ENCODE measurements at regions not wholly inside any gene's neighbourhood (a gene's known extent, or its start where the extent isn't known, plus 50 kb on each side); places are given as distances from the start of the nearest gene placed in this dataset.

- peaks cover 0 to 72% of the 10 kb centered on the region in 2 experiments; a peak in 1 of 3 replicates for H3K36me3 ChIP-seq (ENCODE audit: control insufficient read depth in 2 of 2, insufficient read depth in 1 of 2, low read length in 2 of 2)
- ChIA-PET CTCF (no interaction called here), POLR2A (no interaction called here)
- H3K4me1 ChIP-seq (ENCODE audit: control insufficient read depth, insufficient read depth, low read length), result no peaks in the 10 kb centered on the region
- no peaks in the 10 kb centered on the region for H3K9me3 ChIP-seq (ENCODE audit: control insufficient read depth, insufficient read depth, low read depth, low read length)
- TF ChIP-seq ZNF510 (tag by site-specific recombination; IDR thresholded peaks at IDR 0.05; ENCODE audit: insufficient replicate concordance) (no peak), OVOL3 (tag by site-specific recombination; IDR thresholded peaks at IDR 0.05) (no peak), ZNF549 (tag by site-specific recombination; IDR thresholded peaks at IDR 0.05) (no peak), KLF1 (tag by site-specific recombination; IDR thresholded peaks at IDR 0.05) (no peak), ZNF701 (tag by site-specific recombination; IDR thresholded peaks at IDR 0.05) (no peak)
- H3K4me3 ChIP-seq (ENCODE audit: low read depth, low read length), result no peak overlapping the region
- H3K27ac ChIP-seq (ENCODE audit: extremely low read depth, low read depth, low read length), result no peak overlapping the region
These were observed 121.6 kb downstream of the CD164 start for GRCh38 chr6:109260701-109261100.

DNA sequence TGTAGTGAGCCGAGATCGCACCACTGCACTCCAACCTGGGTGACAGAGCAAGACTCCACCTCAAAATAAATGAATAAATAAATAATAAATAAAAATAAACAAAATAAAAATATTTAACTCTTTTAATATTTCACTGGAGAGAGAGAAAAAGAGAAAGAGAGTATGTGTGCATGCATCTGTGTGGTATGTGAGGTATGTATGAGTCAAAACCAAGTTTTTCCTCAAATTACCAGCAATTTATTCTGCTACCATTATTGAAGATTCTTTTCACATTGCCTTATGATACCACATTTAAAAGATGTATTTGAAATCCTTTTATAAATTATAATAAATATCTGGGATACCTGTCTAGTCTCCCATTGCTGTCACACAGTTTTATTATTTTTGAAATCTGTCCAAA is 122.1 kb downstream of the CD164 start:
- ChIA-PET POLR2A (no interaction called here), CTCF (no interaction called here)
- Histone ChIP-seq H3K4me1 (ENCODE audit: control insufficient read depth, insufficient read depth, low read length) (no peaks in the 10 kb centered on the region), H3K4me3 (ENCODE audit: low read depth, low read length) (no peak overlapping the region), H3K27ac (ENCODE audit: extremely low read depth, low read depth, low read length) (no peak overlapping the region), H3K9me3 (ENCODE audit: control insufficient read depth, insufficient read depth, low read depth, low read length) (no peaks in the 10 kb centered on the region), H3K36me3 (ENCODE audit: control insufficient read depth in 2 of 2, insufficient read depth in 1 of 2, low read length in 2 of 2) (peaks cover 0 to 72% of the 10 kb centered on the region in 2 experiments; a peak in 1 of 3 replicates)
- TF ChIP-seq YY2 (tag by site-specific recombination; IDR thresholded peaks at IDR 0.05), result no peak

DNA sequence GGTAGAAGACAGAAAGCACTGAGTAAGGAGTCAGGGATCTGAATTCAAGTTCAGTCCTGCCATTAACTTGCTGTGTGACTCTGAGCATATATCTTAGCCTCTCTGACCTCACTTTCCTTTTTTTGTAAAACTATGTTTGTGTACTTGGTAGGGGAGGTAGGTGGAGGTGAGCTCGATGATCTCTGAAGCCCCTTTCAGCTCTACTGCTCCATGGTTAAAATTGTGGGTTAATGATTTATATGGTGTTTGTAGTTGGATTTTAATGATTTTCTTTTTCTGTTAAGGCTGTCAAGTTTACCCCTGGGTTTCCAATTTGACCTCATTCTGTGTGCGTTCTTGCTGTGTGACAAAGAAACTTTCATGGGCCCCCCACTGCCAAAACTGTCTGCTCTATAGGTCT is 124.1 kb downstream of the CD164 start:
- TF ChIP-seq, protein P1, sequence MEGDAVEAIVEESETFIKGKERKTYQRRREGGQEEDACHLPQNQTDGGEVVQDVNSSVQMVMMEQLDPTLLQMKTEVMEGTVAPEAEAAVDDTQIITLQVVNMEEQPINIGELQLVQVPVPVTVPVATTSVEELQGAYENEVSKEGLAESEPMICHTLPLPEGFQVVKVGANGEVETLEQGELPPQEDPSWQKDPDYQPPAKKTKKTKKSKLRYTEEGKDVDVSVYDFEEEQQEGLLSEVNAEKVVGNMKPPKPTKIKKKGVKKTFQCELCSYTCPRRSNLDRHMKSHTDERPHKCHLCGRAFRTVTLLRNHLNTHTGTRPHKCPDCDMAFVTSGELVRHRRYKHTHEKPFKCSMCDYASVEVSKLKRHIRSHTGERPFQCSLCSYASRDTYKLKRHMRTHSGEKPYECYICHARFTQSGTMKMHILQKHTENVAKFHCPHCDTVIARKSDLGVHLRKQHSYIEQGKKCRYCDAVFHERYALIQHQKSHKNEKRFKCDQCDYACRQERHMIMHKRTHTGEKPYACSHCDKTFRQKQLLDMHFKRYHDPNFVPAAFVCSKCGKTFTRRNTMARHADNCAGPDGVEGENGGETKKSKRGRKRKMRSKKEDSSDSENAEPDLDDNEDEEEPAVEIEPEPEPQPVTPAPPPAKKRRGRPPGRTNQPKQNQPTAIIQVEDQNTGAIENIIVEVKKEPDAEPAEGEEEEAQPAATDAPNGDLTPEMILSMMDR (tag by site-specific recombination; IDR thresholded peaks at IDR 0.05), result no peak
- 0 out of 2 replicates have a peak, but pooled peaks have one; percentile 49 for TF ChIP-seq ZNF768 (tag by site-specific recombination; IDR thresholded peaks at IDR 0.05)
- H3K36me3 ChIP-seq (ENCODE audit: control insufficient read depth in 2 of 2, insufficient read depth in 1 of 2, low read length in 2 of 2), result peaks cover 0 to 63% of the 10 kb centered on the region in 2 experiments; a peak in 1 of 3 replicates
- no peaks in the 10 kb centered on the region for H3K9me3 ChIP-seq (ENCODE audit: control insufficient read depth, insufficient read depth, low read depth, low read length)
- ChIA-PET POLR2A (no interaction called here), CTCF (interaction anchor here (1.0 kb wide), 1 partner anchor 70 kb away, joined by 3 read pairs; no protein-coding TSS in a partner anchor)
- H3K4me3 ChIP-seq (ENCODE audit: low read depth, low read length), result no peak overlapping the region
- no peak overlapping the region for H3K27ac ChIP-seq (ENCODE audit: extremely low read depth, low read depth, low read length)
- H3K4me1 ChIP-seq (ENCODE audit: control insufficient read depth, insufficient read depth, low read length), result no peaks in the 10 kb centered on the region

DNA sequence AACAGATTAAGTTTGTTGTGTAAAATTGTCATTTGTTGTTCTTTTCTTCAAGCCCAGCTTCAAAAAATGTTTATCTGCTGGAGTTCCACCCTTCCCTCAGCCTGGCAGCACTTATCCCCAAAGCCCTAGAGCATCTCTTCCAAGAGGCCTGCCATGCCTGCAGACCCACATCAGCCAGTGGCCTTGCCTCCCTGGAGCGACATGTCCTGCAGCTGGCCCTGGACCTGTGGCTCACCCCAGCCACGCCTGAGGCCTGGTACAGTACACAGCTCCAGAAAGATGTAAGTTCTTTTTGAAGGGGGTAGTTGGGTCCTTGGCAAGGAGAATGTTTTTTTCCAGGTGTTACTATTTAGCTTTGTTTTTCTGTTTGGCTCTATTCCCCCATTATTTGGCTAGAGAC is 124.8 kb downstream of the CD164 start:
- Histone ChIP-seq H3K9me3 (ENCODE audit: control insufficient read depth, insufficient read depth, low read depth, low read length) (no peaks in the 10 kb centered on the region), H3K4me3 (ENCODE audit: low read depth, low read length) (no peak overlapping the region), H3K4me1 (ENCODE audit: control insufficient read depth, insufficient read depth, low read length) (no peaks in the 10 kb centered on the region), H3K27ac (ENCODE audit: extremely low read depth, low read depth, low read length) (no peak overlapping the region), H3K36me3 (ENCODE audit: control insufficient read depth in 2 of 2, insufficient read depth in 1 of 2, low read length in 2 of 2) (peaks cover 0 to 57% of the 10 kb centered on the region in 2 experiments; a peak in 1 of 3 replicates)
- POLR2A ChIA-PET, result no interaction called here
- CTCF ChIA-PET, result interaction anchor here (1.0 kb wide), 1 partner anchor 69 kb away, joined by 3 read pairs; no protein-coding TSS in a partner anchor
- no peak for TF ChIP-seq PBX3 (CRISPR knock-in tag; IDR thresholded peaks at IDR 0.05)
- TF ChIP-seq ZNF174 (tag by site-specific recombination; IDR thresholded peaks at IDR 0.05), result no peak
- TF ChIP-seq GLIS1 (tag by site-specific recombination; IDR thresholded peaks at IDR 0.05), result no peak
- TF ChIP-seq ZNF416 (tag by site-specific recombination; IDR thresholded peaks at IDR 0.05), result no peak
- TF ChIP-seq ZNF544 (tag by site-specific recombination; IDR thresholded peaks at IDR 0.05), result no peak
- TF ChIP-seq ZNF692 (tag by site-specific recombination; IDR thresholded peaks at IDR 0.05), result no peak
